ENCODE measurements at regions not wholly inside any gene's neighbourhood (a gene's known extent, or its start where the extent isn't known, plus 50 kb on each side); places are given as distances from the start of the nearest gene placed in this dataset.

DNA sequence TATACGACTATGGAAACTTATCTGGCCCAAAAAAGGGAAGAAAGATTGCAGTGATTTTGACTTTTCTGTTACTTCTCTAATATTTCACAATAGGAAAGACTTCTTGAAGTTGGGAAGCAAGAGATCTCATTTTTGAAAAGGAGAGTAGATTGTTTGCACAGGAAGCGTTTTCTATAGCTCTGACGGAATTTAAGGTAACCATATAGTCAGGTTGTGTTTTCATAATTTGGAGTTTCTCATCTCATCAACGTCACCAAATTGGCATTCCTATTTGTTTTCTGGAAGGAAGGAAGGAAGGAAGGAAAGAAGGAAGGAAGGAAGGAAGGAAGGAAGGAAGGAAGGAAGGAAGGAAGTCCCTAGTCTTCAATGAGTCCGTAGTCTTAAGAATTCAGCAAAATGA, 732.0 kb downstream of the XPNPEP1 start:
- TF ChIP-seq POLR2A (IDR thresholded peaks at IDR 0.05) = no peak
- TF ChIP-seq, protein P1, sequence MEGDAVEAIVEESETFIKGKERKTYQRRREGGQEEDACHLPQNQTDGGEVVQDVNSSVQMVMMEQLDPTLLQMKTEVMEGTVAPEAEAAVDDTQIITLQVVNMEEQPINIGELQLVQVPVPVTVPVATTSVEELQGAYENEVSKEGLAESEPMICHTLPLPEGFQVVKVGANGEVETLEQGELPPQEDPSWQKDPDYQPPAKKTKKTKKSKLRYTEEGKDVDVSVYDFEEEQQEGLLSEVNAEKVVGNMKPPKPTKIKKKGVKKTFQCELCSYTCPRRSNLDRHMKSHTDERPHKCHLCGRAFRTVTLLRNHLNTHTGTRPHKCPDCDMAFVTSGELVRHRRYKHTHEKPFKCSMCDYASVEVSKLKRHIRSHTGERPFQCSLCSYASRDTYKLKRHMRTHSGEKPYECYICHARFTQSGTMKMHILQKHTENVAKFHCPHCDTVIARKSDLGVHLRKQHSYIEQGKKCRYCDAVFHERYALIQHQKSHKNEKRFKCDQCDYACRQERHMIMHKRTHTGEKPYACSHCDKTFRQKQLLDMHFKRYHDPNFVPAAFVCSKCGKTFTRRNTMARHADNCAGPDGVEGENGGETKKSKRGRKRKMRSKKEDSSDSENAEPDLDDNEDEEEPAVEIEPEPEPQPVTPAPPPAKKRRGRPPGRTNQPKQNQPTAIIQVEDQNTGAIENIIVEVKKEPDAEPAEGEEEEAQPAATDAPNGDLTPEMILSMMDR (IDR thresholded peaks at IDR 0.05 in 8 of 11, conservative IDR thresholded peaks at IDR 0.05 in 3 of 11) = no peak
- no peak for TF ChIP-seq POLR2AphosphoS5 (IDR thresholded peaks at IDR 0.05)

Measured in spleen (tissue), 7 donors.